CD4-positive, alpha-beta T cell (primary cell): ENCODE measurements at regions not wholly inside any gene's neighbourhood (a gene's known extent, or its start where the extent isn't known, plus 50 kb on each side); places are given as distances from the start of the nearest gene placed in this dataset.
"Not testable (repeated sequence)": the region's sequence is repeated elsewhere in the genome, so short reads cannot be mapped to it uniquely, and the experiment has no call there.

ENCODE experiments used
- ATAC-seq: fragments of 200-7000 bp; cut with Tn5 transposase; one replicate; pipeline ENCODE4 v1.10.0; 2022; ENCODE audit warnings: mild to moderate bottlenecking; ENCODE audit not compliant: poor library complexity
- CTCF ChIA-PET: fragments of 350-600 bp; sonication (Branson Sonifier 250); formaldehyde crosslinking; loops from one replicate; lab custom pipeline; 2021; ENCODE audit warnings: antibody characterized with exemption, inconsistent platforms; lab: Charles Lee
- POLR2A ChIA-PET: fragments of 350-600 bp; sonication (Branson Sonifier 250); formaldehyde crosslinking; loops from one replicate; lab custom pipeline; 2021; ENCODE audit warnings: antibody characterized with exemption, inconsistent platforms; lab: Charles Lee
- DNase-seq, 14 experiments: peaks; one replicate each; pipeline ENCODE4 v3.0.0-alpha.2; 2013 to 2020; ENCODE audit warnings: mixed read lengths in 2 of 14
- H3K27ac ChIP-seq, 2 donors: one replicate each; pipeline versions ENCODE4 v1.5.1 to v1.7.0; 2013; ENCODE audit warnings: low read length in 2 of 2, low read depth in 1 of 2, mild to moderate bottlenecking in 1 of 2
- H3K27me3 ChIP-seq, 2 experiments: 1 replicate in 1 of 2; 2 replicates in 1 of 2; pipeline versions ENCODE4 v1.6.1 to v1.7.0; 2013; ENCODE audit warnings: low read length in 2 of 2, control low read depth in 1 of 2, mild to moderate bottlenecking in 1 of 2, moderate library complexity in 1 of 2; ENCODE audit not compliant: insufficient read depth in 2 of 2, control insufficient read depth in 1 of 2
- H3K36me3 ChIP-seq: one replicate; pipeline ENCODE4 v1.6.1; 2013; ENCODE audit warnings: low read length, control low read depth; ENCODE audit not compliant: insufficient read depth
- H3K4me1 ChIP-seq: one replicate; pipeline ENCODE4 v1.6.1; 2013; ENCODE audit warnings: low read length, control low read depth; ENCODE audit not compliant: insufficient read depth
- H3K4me3 ChIP-seq: one replicate; pipeline ENCODE4 v1.5.1; 2013; ENCODE audit warnings: mild to moderate bottlenecking, low read length, moderate library complexity
- H3K9me3 ChIP-seq, 2 experiments: 1 replicate in 1 of 2; 2 replicates in 1 of 2; pipeline versions ENCODE4 v1.6.1 to v1.7.0; 2013; ENCODE audit warnings: low read length in 2 of 2, mild to moderate bottlenecking in 2 of 2, control low read depth in 1 of 2, moderate library complexity in 1 of 2; ENCODE audit not compliant: control insufficient read depth in 1 of 2, insufficient read depth in 1 of 2
- H3K27ac Mint-ChIP-seq: one replicate; pipeline ENCODE4 v1.8.0; 2020; ENCODE audit warnings: mixed read lengths
- H3K27me3 Mint-ChIP-seq: one replicate; pipeline ENCODE4 v1.8.0; 2021; ENCODE audit warnings: mixed read lengths
- H3K36me3 Mint-ChIP-seq: one replicate; pipeline ENCODE4 v1.8.0; 2021; ENCODE audit warnings: low read depth, mixed read lengths
- H3K4me1 Mint-ChIP-seq: one replicate; pipeline ENCODE4 v1.8.0; 2021; ENCODE audit warnings: low read depth, mixed read lengths
- H3K4me3 Mint-ChIP-seq: one replicate; pipeline ENCODE4 v1.8.0; 2020; ENCODE audit warnings: mild to moderate bottlenecking, mixed read lengths
- H3K9me3 Mint-ChIP-seq: one replicate; pipeline ENCODE4 v1.8.0; 2020; ENCODE audit warnings: mixed read lengths
- intact Hi-C, 2 experiments: fragments of 100-400 bp; cut with DNase I in 1 of 2; cut with micrococcal nuclease in 1 of 2; formaldehyde crosslinking; loops; one replicate each; pipeline versions ENCODE4 v1.15.1 to v1.9.0; 2023 to 2025; cut with DNase I, micrococcal nuclease
- TF ChIP-seq, protein P1 (sequence below): fragments of 200-600 bp; IDR thresholded peaks from one replicate; pipeline ENCODE4 v1.8.0; 2022; ENCODE audit warnings: antibody characterized with exemption, mild to moderate bottlenecking

- intact Hi-C loops = no loop called here
- Mint-ChIP-seq H3K27ac (no peak overlapping the region), H3K36me3 (no peaks in the 10 kb centered on the region), H3K4me1 (no peaks in the 10 kb centered on the region), H3K9me3 (peaks cover 10% of the 10 kb centered on the region), H3K4me3 (no peak overlapping the region), H3K27me3 (no peaks in the 10 kb centered on the region)
- DNase-seq = no peak
- ATAC-seq = no peak
- CTCF ChIA-PET = no interaction called here
- Histone ChIP-seq H3K27ac (no peak overlapping the region), H3K27me3 (no peaks in the 10 kb centered on the region), H3K36me3 (no peaks in the 10 kb centered on the region), H3K4me3 (no peak overlapping the region), H3K9me3 (peaks cover 0 to 3% of the 10 kb centered on the region in 2 experiments), H3K4me1 (no peaks in the 10 kb centered on the region)
- TF ChIP-seq, protein P1, sequence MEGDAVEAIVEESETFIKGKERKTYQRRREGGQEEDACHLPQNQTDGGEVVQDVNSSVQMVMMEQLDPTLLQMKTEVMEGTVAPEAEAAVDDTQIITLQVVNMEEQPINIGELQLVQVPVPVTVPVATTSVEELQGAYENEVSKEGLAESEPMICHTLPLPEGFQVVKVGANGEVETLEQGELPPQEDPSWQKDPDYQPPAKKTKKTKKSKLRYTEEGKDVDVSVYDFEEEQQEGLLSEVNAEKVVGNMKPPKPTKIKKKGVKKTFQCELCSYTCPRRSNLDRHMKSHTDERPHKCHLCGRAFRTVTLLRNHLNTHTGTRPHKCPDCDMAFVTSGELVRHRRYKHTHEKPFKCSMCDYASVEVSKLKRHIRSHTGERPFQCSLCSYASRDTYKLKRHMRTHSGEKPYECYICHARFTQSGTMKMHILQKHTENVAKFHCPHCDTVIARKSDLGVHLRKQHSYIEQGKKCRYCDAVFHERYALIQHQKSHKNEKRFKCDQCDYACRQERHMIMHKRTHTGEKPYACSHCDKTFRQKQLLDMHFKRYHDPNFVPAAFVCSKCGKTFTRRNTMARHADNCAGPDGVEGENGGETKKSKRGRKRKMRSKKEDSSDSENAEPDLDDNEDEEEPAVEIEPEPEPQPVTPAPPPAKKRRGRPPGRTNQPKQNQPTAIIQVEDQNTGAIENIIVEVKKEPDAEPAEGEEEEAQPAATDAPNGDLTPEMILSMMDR = no peak
- POLR2A ChIA-PET = no interaction called here
Observed at GRCh38 chr4:19021617-19022016, 1000.1 kb upstream of the LCORL start.

DNA sequence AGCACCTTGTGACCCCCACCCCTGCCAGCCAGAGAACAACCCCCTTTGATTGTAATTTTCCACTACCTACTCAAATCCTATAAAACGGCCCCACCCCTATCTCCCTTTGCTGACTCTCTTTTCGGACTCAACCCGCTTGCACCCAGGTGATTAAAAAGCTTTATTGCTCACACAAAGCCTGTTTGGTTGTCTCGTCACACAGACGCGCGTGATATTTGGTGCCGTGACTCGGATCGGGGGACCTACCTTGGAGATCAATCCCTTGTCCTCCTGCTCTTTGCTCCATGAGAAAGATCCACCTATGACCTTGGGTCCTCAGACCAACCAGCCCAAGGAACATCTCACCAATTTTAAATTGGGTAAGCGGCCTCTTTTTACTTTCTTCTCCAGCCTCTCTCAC is 995.0 kb upstream of the LCORL start:
- H3K4me3 Mint-ChIP-seq, H3K27me3 Mint-ChIP-seq, H3K27ac ChIP-seq, H3K27me3 ChIP-seq, POLR2A ChIA-PET, H3K4me3 ChIP-seq, H3K36me3 Mint-ChIP-seq, H3K36me3 ChIP-seq, H3K4me1 Mint-ChIP-seq, H3K9me3 ChIP-seq, DNase-seq, H3K27ac Mint-ChIP-seq, ATAC-seq, intact Hi-C loops, H3K4me1 ChIP-seq, H3K9me3 Mint-ChIP-seq, CTCF ChIA-PET: not testable (repeated sequence)

DNA sequence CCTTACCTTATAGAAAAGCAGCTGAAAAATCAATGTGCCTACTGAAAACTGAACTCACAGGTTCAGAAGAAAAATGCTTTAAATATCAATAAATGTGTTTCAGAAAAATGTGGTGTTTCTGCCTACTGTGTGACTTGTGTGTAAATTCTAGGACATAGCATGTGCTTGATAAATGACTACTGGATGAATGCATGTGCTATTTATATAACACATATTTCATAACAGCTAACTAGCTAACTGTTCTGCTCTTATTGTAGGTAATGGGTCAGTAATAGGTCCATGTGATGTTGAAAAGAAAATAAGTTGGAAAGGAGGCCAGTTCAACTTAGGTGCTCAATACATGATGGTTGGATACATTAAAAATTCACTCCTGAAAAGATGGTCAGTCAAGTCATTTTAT is 993.0 kb upstream of the LCORL start:
- no peak overlapping the region for H3K4me3 Mint-ChIP-seq
- POLR2A ChIA-PET = no interaction called here
- Histone ChIP-seq H3K4me1 (no peaks in the 10 kb centered on the region), H3K27me3 (no peaks in the 10 kb centered on the region), H3K4me3 (no peak overlapping the region), H3K9me3 (no peaks in the 10 kb centered on the region), H3K27ac (no peak overlapping the region), H3K36me3 (no peaks in the 10 kb centered on the region)
- H3K9me3 Mint-ChIP-seq = peaks cover 5% of the 10 kb centered on the region
- TF ChIP-seq, protein P1 = no peak
- DNase-seq (no peak), ATAC-seq (no peak)
- no peaks in the 10 kb centered on the region for H3K4me1 Mint-ChIP-seq
- intact Hi-C loops = no loop called here
- H3K36me3 Mint-ChIP-seq = no peaks in the 10 kb centered on the region
- H3K27ac Mint-ChIP-seq = no peak overlapping the region
- no peaks in the 10 kb centered on the region for H3K27me3 Mint-ChIP-seq
- CTCF ChIA-PET = no interaction called here

GRCh38 chr4:19010761-19011160 is 989.2 kb upstream of the LCORL start:
- ChIA-PET CTCF (no interaction called here), POLR2A (no interaction called here)
- Mint-ChIP-seq H3K4me1 (no peaks in the 10 kb centered on the region), H3K27me3 (no peaks in the 10 kb centered on the region), H3K9me3 (peaks cover 2% of the 10 kb centered on the region), H3K4me3 (no peak overlapping the region), H3K27ac (no peak overlapping the region), H3K36me3 (no peaks in the 10 kb centered on the region)
- Histone ChIP-seq H3K9me3 (no peaks in the 10 kb centered on the region), H3K27me3 (no peaks in the 10 kb centered on the region), H3K36me3 (no peaks in the 10 kb centered on the region), H3K4me1 (no peaks in the 10 kb centered on the region), H3K4me3 (no peak overlapping the region), H3K27ac (no peak overlapping the region)
- DNase-seq = no peak
- intact Hi-C loops = no loop called here
- TF ChIP-seq, protein P1 = no peak
- ATAC-seq = no peak
